Osteoblast (primary cell): ENCODE measurements at regions not wholly inside any gene's neighbourhood (a gene's known extent, or its start where the extent isn't known, plus 50 kb on each side); places are given as distances from the start of the nearest gene placed in this dataset.

Experiments used
- DNase-seq: peaks from one replicate; pipeline ENCODE4 v3.0.0; 2011; ENCODE audit warnings: low spot score, mixed read lengths; ENCODE audit not compliant: insufficient read length; ENCODE audit errors: missing footprints
- H2AFZ ChIP-seq: 2 replicates; pipeline ENCODE4 v1.6.0; 2011; ENCODE audit warnings: mild to moderate bottlenecking, low read length
- H3K27ac ChIP-seq: 2 replicates; pipeline ENCODE4 v1.5.1; 2011; ENCODE audit warnings: mild to moderate bottlenecking, low read depth, low read length, moderate library complexity
- H3K27me3 ChIP-seq: 2 replicates; pipeline ENCODE4 v1.6.0; 2012; ENCODE audit warnings: mild to moderate bottlenecking, control low read depth, inconsistent platforms, low read length, moderate library complexity; ENCODE audit not compliant: insufficient read depth
- H3K36me3 ChIP-seq: 2 replicates; pipeline ENCODE4 v1.5.1; 2011; ENCODE audit warnings: mild to moderate bottlenecking, low read length, control low read depth, moderate library complexity; ENCODE audit not compliant: insufficient read depth
- H3K4me1 ChIP-seq: 2 replicates; pipeline ENCODE4 v1.5.1; 2011; ENCODE audit warnings: mild to moderate bottlenecking, low read length, control low read depth, moderate library complexity; ENCODE audit not compliant: insufficient read depth
- H3K4me2 ChIP-seq: 2 replicates; pipeline ENCODE4 v1.6.0; 2011; ENCODE audit warnings: mild to moderate bottlenecking, low read length; ENCODE audit not compliant: insufficient read depth
- H3K4me3 ChIP-seq: fragments of 200-600 bp; sonication (generic); 3 replicates; pipeline ENCODE4 v1.5.1; 2012; ENCODE audit warnings: mild to moderate bottlenecking, low read length, inconsistent platforms; ENCODE audit not compliant: insufficient read depth
- H3K79me2 ChIP-seq: 2 replicates; pipeline ENCODE4 v1.6.0; 2012; ENCODE audit warnings: mild to moderate bottlenecking, low read length, control low read depth, inconsistent platforms; ENCODE audit not compliant: insufficient read depth
- H3K9me3 ChIP-seq: 2 replicates; pipeline ENCODE4 v1.5.1; 2011; ENCODE audit warnings: low read depth, low read length, control low read depth
- H4K20me1 ChIP-seq: 2 replicates; pipeline ENCODE4 v1.6.0; 2012; ENCODE audit warnings: mild to moderate bottlenecking, low read length, control low read depth; ENCODE audit not compliant: insufficient read depth
- TF ChIP-seq, protein P1 (sequence below): IDR thresholded peaks from 2 replicates; pipeline ENCODE4 v1.5.1; 2011; ENCODE audit warnings: mild to moderate bottlenecking, low read depth, low read length, moderate library complexity; ENCODE audit errors: extremely low read depth

DNA sequence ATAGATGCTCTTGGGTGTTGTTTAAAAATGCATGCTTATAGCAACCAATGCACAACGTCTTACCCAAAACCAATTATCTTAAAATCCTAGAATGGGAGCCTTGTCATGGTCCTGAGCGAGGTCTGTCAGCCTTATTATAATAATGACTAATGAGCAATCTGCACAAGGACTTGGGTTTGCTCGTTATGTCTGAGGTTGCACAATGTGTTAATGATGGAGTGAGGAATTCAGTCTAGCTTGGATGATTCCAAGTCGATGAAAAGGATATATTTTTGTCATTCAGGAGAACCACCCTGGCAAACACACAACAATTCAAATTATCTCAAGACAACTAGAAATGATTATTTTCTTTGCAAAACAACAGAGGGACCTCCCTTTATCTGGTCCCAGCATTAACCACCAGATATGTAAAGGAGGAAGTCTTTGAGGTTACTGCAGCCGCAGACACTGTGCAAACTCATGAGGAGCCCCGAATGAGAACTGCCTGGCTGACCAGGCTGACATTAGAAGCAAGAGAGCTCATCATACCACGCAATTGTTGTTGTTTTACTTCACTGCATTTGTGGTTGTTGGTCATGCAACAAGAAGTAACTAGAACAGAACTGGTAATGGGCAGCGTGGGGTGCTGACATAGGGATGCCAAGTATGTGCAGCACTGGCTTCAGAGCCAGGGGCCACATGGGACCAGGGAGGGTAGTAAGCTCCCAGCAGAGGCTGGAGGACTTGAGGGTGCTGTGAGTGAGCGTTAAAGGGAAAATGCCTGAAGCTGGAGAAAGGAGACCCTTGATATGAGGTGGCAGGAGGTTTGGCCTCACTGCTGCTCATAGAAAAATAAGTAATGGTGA lies 488.3 kb downstream of the CDH26 start:
- peak; percentile 21 for DNase-seq
- no peaks in the 10 kb centered on the region for H3K36me3 ChIP-seq
- H3K4me3 ChIP-seq: no peak overlapping the region
- peaks cover 2% of the 10 kb centered on the region for H3K9me3 ChIP-seq
- H2AFZ ChIP-seq: no peak overlapping the region
- H3K79me2 ChIP-seq: no peaks in the 10 kb centered on the region
- no peaks in the 10 kb centered on the region for H3K4me1 ChIP-seq
- no peaks in the 10 kb centered on the region for H3K27me3 ChIP-seq
- no peak overlapping the region for H3K27ac ChIP-seq
- H4K20me1 ChIP-seq: no peaks in the 10 kb centered on the region
- TF ChIP-seq, protein P1, sequence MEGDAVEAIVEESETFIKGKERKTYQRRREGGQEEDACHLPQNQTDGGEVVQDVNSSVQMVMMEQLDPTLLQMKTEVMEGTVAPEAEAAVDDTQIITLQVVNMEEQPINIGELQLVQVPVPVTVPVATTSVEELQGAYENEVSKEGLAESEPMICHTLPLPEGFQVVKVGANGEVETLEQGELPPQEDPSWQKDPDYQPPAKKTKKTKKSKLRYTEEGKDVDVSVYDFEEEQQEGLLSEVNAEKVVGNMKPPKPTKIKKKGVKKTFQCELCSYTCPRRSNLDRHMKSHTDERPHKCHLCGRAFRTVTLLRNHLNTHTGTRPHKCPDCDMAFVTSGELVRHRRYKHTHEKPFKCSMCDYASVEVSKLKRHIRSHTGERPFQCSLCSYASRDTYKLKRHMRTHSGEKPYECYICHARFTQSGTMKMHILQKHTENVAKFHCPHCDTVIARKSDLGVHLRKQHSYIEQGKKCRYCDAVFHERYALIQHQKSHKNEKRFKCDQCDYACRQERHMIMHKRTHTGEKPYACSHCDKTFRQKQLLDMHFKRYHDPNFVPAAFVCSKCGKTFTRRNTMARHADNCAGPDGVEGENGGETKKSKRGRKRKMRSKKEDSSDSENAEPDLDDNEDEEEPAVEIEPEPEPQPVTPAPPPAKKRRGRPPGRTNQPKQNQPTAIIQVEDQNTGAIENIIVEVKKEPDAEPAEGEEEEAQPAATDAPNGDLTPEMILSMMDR: no peak
- H3K4me2 ChIP-seq: no peak overlapping the region

DNA sequence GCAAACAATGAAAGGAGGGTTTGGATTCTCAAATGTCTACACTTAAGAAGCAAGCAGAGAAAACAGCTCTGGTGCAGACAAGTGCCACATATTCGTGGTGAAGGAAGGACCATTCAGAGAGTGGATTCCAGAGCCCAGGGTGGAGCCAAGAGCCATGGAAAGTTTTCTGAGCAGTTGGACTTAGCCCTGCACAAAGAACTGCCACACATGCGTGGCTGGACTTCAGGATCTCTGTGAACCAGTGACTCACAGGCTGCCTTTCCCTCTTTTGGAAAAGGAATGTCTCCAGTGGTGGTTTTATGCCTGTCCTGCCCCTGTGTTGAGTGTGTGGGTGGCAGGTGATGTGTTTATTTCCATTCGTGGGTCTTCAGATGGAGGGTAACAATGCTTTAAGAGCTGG lies 489.5 kb downstream of the CDH26 start:
- Histone ChIP-seq H3K9me3 (peaks cover 2% of the 10 kb centered on the region), H4K20me1 (no peaks in the 10 kb centered on the region), H3K4me3 (no peak overlapping the region), H3K4me2 (no peak overlapping the region), H3K36me3 (no peaks in the 10 kb centered on the region), H3K79me2 (no peaks in the 10 kb centered on the region), H3K27me3 (no peaks in the 10 kb centered on the region), H3K4me1 (no peaks in the 10 kb centered on the region), H3K27ac (no peak overlapping the region), H2AFZ (no peak overlapping the region)
- DNase-seq: no peak
- TF ChIP-seq, protein P1: no peak

DNA sequence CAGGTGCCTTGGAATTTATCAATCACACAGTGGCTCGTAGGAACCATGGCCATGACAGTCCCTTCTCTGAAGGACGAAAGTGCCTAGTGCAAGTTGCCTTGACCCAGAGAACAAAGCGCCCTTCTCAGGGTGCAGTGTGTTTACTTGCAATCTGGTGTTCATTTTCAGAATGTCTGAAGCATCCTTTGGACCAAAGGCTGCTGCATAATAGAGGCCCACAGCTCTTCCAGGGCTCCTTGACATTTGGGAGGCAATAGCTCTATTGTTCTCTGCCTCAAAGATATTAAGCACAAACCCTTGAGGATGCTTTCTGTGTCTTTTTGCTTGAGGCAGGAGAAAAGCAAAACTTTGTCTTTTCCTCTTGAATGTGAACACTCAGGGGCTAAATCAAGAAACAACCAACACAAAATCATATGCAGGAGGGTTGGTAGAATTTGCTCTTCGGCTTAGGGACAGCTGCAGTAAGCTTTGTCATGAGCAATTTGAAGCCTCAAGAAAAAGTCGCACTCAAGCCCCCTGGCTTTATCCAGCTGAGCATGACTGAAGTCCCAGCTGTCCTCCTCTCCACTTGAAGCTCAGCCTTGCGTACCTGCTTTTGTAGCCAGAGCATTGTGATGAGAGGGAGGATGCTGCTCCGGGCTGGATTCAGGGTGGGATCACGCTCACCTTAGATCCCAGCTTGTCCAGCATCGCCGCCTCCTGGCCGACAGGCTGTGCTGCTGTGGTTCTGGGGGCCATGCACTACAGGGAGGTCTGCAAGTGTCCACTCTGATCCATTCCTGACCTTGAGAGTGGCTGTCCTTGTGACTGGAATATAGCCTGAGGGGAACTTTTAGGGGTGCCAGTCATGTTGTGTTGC lies 495.4 kb downstream of the CDH26 start:
- no peak for DNase-seq
- no peaks in the 10 kb centered on the region for H3K4me1 ChIP-seq
- H3K27ac ChIP-seq: no peak overlapping the region
- no peaks in the 10 kb centered on the region for H3K9me3 ChIP-seq
- no peak overlapping the region for H2AFZ ChIP-seq
- no peak overlapping the region for H3K4me2 ChIP-seq
- TF ChIP-seq, protein P1: no peak
- H4K20me1 ChIP-seq: no peaks in the 10 kb centered on the region
- no peaks in the 10 kb centered on the region for H3K27me3 ChIP-seq
- no peak overlapping the region for H3K4me3 ChIP-seq
- H3K79me2 ChIP-seq: no peaks in the 10 kb centered on the region
- no peaks in the 10 kb centered on the region for H3K36me3 ChIP-seq

DNA sequence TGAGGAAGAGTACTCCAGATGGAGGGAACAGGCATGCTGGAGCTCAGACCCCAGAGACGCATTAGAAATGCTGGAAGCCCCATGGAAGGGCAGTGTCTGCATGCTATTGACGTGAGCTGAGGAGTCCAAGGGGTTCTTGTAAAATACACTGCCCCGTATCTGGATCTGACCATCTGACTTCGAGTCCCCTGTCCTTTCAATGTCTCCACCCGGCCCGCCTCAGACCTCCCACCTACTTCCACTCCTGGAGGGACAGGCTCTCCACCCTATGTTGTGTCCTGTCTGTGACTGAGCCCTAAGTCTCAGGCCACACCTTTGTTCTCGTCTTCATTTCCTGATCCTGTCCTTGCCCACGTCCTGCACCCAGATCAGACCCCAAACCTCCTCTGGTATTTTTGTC lies 496.3 kb downstream of the CDH26 start:
- Histone ChIP-seq H4K20me1 (no peaks in the 10 kb centered on the region), H2AFZ (no peak overlapping the region), H3K36me3 (no peaks in the 10 kb centered on the region), H3K9me3 (no peaks in the 10 kb centered on the region), H3K4me3 (no peak overlapping the region), H3K79me2 (no peaks in the 10 kb centered on the region), H3K4me1 (no peaks in the 10 kb centered on the region), H3K4me2 (no peak overlapping the region), H3K27me3 (no peaks in the 10 kb centered on the region), H3K27ac (no peak overlapping the region)
- TF ChIP-seq, protein P1: no peak
- no peak for DNase-seq
